Endothelial cell of umbilical vein (primary cell): ENCODE measurements at regions not wholly inside any gene's neighbourhood (a gene's known extent, or its start where the extent isn't known, plus 50 kb on each side); places are given as distances from the start of the nearest gene placed in this dataset.

Experiments
- EZH2 ChIP-seq: IDR thresholded peaks from 2 replicates; pipeline ENCODE4 v1.6.1; 2012; ENCODE audit warnings: borderline replicate concordance, low read depth, mild to moderate bottlenecking, moderate library complexity, low read length, inconsistent platforms; ENCODE audit not compliant: severe bottlenecking
- FOS ChIP-seq: IDR thresholded peaks from 2 replicates; pipeline ENCODE4 v1.6.1; 2011; ENCODE audit warnings: mild to moderate bottlenecking, low read length, moderate library complexity, borderline replicate concordance; ENCODE audit not compliant: insufficient read depth
- MYC ChIP-seq: IDR thresholded peaks from one replicate; pipeline ENCODE4 v1.6.1; 2011; ENCODE audit warnings: mild to moderate bottlenecking, low read depth, low read length
- TF ChIP-seq, protein P1 (sequence below), 2 donors: IDR thresholded peaks; 1 replicate in 1 of 2; 2 replicates in 1 of 2; pipeline ENCODE4 v1.5.1; 2011; ENCODE audit warnings: low read length in 2 of 2, mild to moderate bottlenecking in 2 of 2, moderate library complexity in 2 of 2, control low read depth in 1 of 2, inconsistent platforms in 1 of 2, low read depth in 1 of 2; ENCODE audit not compliant: insufficient read depth in 1 of 2; ENCODE audit errors: extremely low read depth in 1 of 2

DNA sequence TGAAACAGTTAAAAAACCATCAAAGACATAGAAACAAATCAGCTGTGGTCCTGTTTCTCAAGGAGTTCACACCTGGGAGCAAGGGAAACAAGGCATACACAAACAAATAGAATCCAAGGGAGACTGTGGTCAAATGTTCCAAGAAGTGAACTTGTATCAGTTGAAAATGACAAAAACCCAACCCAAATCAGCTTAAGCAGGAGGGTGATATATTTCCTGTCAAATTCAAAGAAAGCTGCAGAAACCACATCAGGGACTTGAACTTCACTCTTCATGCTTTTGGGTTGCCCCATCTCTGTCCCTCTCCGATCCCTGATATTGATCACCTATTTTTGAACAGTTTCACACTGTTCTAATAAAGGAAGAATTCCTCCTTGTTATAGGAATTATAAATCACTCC is 148.6 kb upstream of the FMR1 start:
- TF ChIP-seq, protein P1, sequence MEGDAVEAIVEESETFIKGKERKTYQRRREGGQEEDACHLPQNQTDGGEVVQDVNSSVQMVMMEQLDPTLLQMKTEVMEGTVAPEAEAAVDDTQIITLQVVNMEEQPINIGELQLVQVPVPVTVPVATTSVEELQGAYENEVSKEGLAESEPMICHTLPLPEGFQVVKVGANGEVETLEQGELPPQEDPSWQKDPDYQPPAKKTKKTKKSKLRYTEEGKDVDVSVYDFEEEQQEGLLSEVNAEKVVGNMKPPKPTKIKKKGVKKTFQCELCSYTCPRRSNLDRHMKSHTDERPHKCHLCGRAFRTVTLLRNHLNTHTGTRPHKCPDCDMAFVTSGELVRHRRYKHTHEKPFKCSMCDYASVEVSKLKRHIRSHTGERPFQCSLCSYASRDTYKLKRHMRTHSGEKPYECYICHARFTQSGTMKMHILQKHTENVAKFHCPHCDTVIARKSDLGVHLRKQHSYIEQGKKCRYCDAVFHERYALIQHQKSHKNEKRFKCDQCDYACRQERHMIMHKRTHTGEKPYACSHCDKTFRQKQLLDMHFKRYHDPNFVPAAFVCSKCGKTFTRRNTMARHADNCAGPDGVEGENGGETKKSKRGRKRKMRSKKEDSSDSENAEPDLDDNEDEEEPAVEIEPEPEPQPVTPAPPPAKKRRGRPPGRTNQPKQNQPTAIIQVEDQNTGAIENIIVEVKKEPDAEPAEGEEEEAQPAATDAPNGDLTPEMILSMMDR (IDR thresholded peaks at IDR 0.05; ENCODE audit: extremely low read depth in 1 of 2, insufficient read depth in 1 of 2, low read depth in 1 of 2, low read length in 2 of 2), result no peak
- TF ChIP-seq EZH2, result no peak
- no peak for TF ChIP-seq FOS
- TF ChIP-seq MYC, result no peak
